Stomach (tissue), 8 donors: ENCODE measurements at regions not wholly inside any gene's neighbourhood (a gene's known extent, or its start where the extent isn't known, plus 50 kb on each side); places are given as distances from the start of the nearest gene placed in this dataset.

Source experiments
- DNase-seq, 2 donors: peaks; one replicate each; pipeline versions ENCODE4 v3.0.0 to v3.0.0-alpha.2; 2013 to 2019
- H3K27ac ChIP-seq, 5 donors: fragments of 200-600 bp in 4 of 5; sonication (generic) in 4 of 5; one replicate each; pipeline ENCODE4 v1.5.1; 2013 to 2019; ENCODE audit warnings: mild to moderate bottlenecking in 1 of 5, moderate library complexity in 1 of 5
- H3K27me3 ChIP-seq, 3 donors: fragments of 200-600 bp; sonication (generic); one replicate each; pipeline ENCODE4 v1.5.1; 2017 to 2019; ENCODE audit warnings: mixed run types in 1 of 3
- H3K36me3 ChIP-seq, 4 donors: fragments of 200-600 bp; sonication (generic); 1 replicate in 3 of 4; 2 replicates in 1 of 4; pipeline ENCODE4 v1.5.1; 2016 to 2019
- H3K4me1 ChIP-seq, 4 donors: fragments of 200-600 bp; sonication (generic); one replicate each; pipeline ENCODE4 v1.5.1; 2016 to 2019
- H3K4me3 ChIP-seq, 4 donors: fragments of 200-600 bp; sonication (generic) in 3 of 4; one replicate each; pipeline ENCODE4 v1.5.1; 2016 to 2019; ENCODE audit warnings: mild to moderate bottlenecking in 1 of 4
- H3K9me3 ChIP-seq, 4 donors: fragments of 200-600 bp; sonication (generic); one replicate each; pipeline ENCODE4 v1.5.1; 2016 to 2019
- EP300 ChIP-seq: sonication (generic); formaldehyde crosslinking; IDR thresholded peaks from one replicate; pipeline ENCODE4 v1.6.1; 2017; ENCODE audit warnings: antibody characterized with exemption
- POLR2A ChIP-seq, 4 donors: fragments of 450-650 bp; IDR thresholded peaks; one replicate each; pipeline ENCODE4 v1.6.1; 2016; ENCODE audit warnings: antibody characterized with exemption in 4 of 4, control low read depth in 2 of 4, mild to moderate bottlenecking in 1 of 4, moderate library complexity in 1 of 4
- POLR2AphosphoS5 ChIP-seq, 3 donors: sonication (generic); formaldehyde crosslinking; IDR thresholded peaks; one replicate each; pipeline ENCODE4 v1.6.1; 2016; ENCODE audit warnings: antibody characterized with exemption in 3 of 3
- WGBS, 5 donors: extraction: QIAGEN DNeasy Blood & Tissue Kit in 3 of 5; methylation state at CpG; one replicate each; pipeline versions ENCODE4 v1.1.5 to v1.1.7; 2013 to 2018; 5-methylcytosine and 5-hydroxymethylcytosine counted together
- intact Hi-C: fragments of 100-400 bp; cut with DNase I; formaldehyde crosslinking; loops from one replicate; pipeline ENCODE4 v1.15.1; 2023; ENCODE audit warnings: low total_unique reads
- TF ChIP-seq, protein P1 (sequence below), 7 experiments: fragments of 450-650 bp in 4 of 7; fragments of 200-600 bp in 3 of 7; sonication (generic) in 3 of 7; IDR thresholded peaks; one replicate each; pipeline ENCODE4 v1.5.1; 2016 to 2019; ENCODE audit warnings: antibody characterized with exemption in 7 of 7, control low read depth in 2 of 7, mild to moderate bottlenecking in 1 of 7
- donor health status: healthy with polysubstance abuse.
- donor health status: Bipolar disorder and iron deficiency.
- donor health status: healthy.

DNA sequence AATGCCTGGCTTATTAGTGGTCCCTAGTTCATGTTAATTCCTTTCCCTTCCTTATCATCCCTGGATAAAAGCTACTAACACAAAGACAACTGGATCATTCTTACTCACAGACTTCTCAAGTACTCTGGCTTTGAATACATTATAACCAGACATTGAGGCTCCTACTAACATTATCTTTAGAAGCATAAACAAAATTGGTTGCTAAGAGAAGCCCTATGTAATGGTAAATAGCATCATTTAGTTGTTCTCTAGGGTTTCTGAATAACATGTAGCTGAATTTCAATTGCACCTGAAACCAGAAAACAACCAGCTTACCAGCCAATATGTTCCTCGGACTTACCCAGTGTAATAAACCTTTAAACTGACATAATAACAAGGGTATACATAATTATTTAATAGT lies 114.1 kb upstream of the NCKAP5 start:
- Histone ChIP-seq H3K27me3 (no peaks in the 10 kb centered on the region), H3K9me3 (no peaks in the 10 kb centered on the region), H3K27ac (no peak overlapping the region), H3K4me1 (no peaks in the 10 kb centered on the region), H3K4me3 (no peak overlapping the region), H3K36me3 (no peaks in the 10 kb centered on the region)
- peak in 1 of 2 donors; percentile 24 for DNase-seq
- TF ChIP-seq POLR2AphosphoS5 (IDR thresholded peaks at IDR 0.05): no peak
- no peak for TF ChIP-seq EP300
- TF ChIP-seq, protein P1, sequence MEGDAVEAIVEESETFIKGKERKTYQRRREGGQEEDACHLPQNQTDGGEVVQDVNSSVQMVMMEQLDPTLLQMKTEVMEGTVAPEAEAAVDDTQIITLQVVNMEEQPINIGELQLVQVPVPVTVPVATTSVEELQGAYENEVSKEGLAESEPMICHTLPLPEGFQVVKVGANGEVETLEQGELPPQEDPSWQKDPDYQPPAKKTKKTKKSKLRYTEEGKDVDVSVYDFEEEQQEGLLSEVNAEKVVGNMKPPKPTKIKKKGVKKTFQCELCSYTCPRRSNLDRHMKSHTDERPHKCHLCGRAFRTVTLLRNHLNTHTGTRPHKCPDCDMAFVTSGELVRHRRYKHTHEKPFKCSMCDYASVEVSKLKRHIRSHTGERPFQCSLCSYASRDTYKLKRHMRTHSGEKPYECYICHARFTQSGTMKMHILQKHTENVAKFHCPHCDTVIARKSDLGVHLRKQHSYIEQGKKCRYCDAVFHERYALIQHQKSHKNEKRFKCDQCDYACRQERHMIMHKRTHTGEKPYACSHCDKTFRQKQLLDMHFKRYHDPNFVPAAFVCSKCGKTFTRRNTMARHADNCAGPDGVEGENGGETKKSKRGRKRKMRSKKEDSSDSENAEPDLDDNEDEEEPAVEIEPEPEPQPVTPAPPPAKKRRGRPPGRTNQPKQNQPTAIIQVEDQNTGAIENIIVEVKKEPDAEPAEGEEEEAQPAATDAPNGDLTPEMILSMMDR (IDR thresholded peaks at IDR 0.05): no peak
- intact Hi-C loops: no loop called here
- 77 to 92% (median 89%) methylated on average over 1 of the region's 1 CpG for WGBS, 5 donors

DNA sequence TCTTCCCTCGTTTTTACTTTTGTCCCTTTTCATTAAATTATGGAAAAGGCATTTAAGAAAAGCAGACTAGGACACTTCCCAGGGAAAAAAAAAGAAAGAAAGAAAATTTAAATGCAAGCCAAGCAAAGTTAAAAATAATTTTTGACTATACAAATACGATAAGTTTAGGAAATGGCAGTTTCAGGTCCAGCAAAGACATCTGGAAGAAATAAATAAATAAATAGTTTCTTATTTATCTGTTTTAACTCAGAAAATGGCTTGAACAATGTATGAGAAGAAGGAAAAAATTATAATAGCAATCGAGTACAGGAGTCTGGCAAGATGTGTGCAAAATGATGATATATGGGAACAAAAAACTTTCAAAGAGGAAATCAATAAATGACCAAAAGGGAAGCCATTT lies 114.6 kb upstream of the NCKAP5 start:
- no peaks in the 10 kb centered on the region for H3K9me3 ChIP-seq
- 44 to 55% (median 52%) methylated on average over 3 of the region's 3 CpGs for WGBS, 5 donors

DNA sequence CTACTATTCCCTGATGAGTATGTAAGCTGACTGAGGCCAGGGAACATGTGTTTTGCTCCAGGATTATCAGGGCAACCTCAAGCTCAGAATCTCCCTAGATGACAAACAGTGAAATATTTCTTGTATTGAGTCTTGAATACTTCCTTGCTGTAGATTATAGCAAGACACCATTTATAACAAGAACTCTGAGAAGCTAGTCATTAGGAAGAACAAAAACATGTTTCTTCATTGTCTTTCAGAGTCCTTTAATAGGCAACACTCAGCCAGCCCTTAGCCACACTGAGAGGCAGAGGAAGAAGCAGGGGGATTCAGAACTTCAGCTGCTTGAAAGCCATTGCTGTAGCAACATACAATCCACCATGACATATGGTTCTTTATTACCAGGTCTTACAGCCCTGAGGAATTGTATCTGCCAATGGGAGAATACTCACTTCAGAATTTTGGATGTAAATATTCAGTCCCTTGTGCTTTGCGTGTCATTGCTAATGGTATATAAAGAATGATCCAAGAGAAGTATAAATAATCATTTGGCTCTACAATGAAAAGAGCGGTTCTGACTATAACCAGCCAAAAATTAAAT lies 117.5 kb upstream of the NCKAP5 start:
- no peak overlapping the region for H3K4me3 ChIP-seq
- no peaks in the 10 kb centered on the region for H3K9me3 ChIP-seq
- H3K27me3 ChIP-seq: no peaks in the 10 kb centered on the region
- no peaks in the 10 kb centered on the region for H3K36me3 ChIP-seq
- peak in 1 of 2 donors; percentile 46 for DNase-seq
- no peak overlapping the region for H3K27ac ChIP-seq
- intact Hi-C loops: no loop called here
- TF ChIP-seq EP300 (no peak), POLR2AphosphoS5 (IDR thresholded peaks at IDR 0.05) (no peak), POLR2A (IDR thresholded peaks at IDR 0.05) (no peak)
- TF ChIP-seq, protein P1 (IDR thresholded peaks at IDR 0.05): no peak
- H3K4me1 ChIP-seq: no peaks in the 10 kb centered on the region
- 69 to 85% (median 81%) methylated on average over 2 of the region's 2 CpGs for WGBS, 5 donors

More for the DNA sequence above, 114.6 kb upstream of the NCKAP5 start:
- DNase-seq: no peak
- TF ChIP-seq POLR2AphosphoS5 (IDR thresholded peaks at IDR 0.05) (no peak), POLR2A (IDR thresholded peaks at IDR 0.05) (no peak), EP300 (no peak)
- TF ChIP-seq, protein P1 (IDR thresholded peaks at IDR 0.05): no peak
- no peaks in the 10 kb centered on the region for H3K27me3 ChIP-seq
- no peaks in the 10 kb centered on the region for H3K36me3 ChIP-seq
- intact Hi-C loops: no loop called here
- no peak overlapping the region for H3K4me3 ChIP-seq
- H3K4me1 ChIP-seq: no peaks in the 10 kb centered on the region
- H3K27ac ChIP-seq: no peak overlapping the region

GRCh38 chr2:133690780-133691179 lies 122.5 kb upstream of the NCKAP5 start:
- DNase-seq: no peak
- Histone ChIP-seq H3K4me3 (no peak overlapping the region), H3K27ac (no peak overlapping the region), H3K36me3 (no peaks in the 10 kb centered on the region), H3K9me3 (peaks cover 0 to 6% (median 0%) of the 10 kb centered on the region in 4 donors), H3K4me1 (no peaks in the 10 kb centered on the region), H3K27me3 (no peaks in the 10 kb centered on the region)
- WGBS, 5 donors: 60 to 78% (median 69%) methylated on average over 3 of the region's 3 CpGs
- intact Hi-C loops: no loop called here
- TF ChIP-seq POLR2AphosphoS5 (IDR thresholded peaks at IDR 0.05) (no peak), POLR2A (IDR thresholded peaks at IDR 0.05) (no peak), EP300 (no peak)
- TF ChIP-seq, protein P1 (IDR thresholded peaks at IDR 0.05): no peak
